ENCODE measurements at regions not wholly inside any gene's neighbourhood (a gene's known extent, or its start where the extent isn't known, plus 50 kb on each side); places are given as distances from the start of the nearest gene placed in this dataset.

DNA sequence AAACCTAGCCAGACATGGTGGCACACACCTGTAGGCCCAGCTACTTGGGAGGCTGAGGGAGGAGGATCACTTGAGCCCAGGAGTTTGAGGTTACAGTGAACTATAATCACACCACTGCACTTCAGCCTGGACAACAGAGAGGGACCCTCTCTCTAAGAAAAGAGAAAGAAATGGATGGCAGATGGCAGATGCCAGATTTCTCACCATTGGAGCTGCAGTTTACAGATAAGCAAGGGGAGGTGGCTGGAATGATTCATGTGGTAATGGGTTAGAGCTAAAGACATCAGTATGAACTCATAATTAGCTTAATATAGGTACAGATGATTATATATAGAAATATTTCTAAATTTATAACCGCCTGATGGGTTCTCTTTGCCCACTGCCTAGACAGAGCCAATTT lies 80.1 kb upstream of the IPO5 start:
- TF ChIP-seq TAF1 (IDR thresholded peaks at IDR 0.05; ENCODE audit: borderline replicate concordance, insufficient read depth, low read length) (no peak), POLR2AphosphoS5 (IDR thresholded peaks at IDR 0.05; ENCODE audit: low read depth, low read length) (no peak), FOXP2 (optimal IDR thresholded peaks at IDR 0.05; ENCODE audit: borderline replicate concordance, extremely low read depth, extremely low read length, insufficient read depth) (no peak)
- TF ChIP-seq, protein P1, sequence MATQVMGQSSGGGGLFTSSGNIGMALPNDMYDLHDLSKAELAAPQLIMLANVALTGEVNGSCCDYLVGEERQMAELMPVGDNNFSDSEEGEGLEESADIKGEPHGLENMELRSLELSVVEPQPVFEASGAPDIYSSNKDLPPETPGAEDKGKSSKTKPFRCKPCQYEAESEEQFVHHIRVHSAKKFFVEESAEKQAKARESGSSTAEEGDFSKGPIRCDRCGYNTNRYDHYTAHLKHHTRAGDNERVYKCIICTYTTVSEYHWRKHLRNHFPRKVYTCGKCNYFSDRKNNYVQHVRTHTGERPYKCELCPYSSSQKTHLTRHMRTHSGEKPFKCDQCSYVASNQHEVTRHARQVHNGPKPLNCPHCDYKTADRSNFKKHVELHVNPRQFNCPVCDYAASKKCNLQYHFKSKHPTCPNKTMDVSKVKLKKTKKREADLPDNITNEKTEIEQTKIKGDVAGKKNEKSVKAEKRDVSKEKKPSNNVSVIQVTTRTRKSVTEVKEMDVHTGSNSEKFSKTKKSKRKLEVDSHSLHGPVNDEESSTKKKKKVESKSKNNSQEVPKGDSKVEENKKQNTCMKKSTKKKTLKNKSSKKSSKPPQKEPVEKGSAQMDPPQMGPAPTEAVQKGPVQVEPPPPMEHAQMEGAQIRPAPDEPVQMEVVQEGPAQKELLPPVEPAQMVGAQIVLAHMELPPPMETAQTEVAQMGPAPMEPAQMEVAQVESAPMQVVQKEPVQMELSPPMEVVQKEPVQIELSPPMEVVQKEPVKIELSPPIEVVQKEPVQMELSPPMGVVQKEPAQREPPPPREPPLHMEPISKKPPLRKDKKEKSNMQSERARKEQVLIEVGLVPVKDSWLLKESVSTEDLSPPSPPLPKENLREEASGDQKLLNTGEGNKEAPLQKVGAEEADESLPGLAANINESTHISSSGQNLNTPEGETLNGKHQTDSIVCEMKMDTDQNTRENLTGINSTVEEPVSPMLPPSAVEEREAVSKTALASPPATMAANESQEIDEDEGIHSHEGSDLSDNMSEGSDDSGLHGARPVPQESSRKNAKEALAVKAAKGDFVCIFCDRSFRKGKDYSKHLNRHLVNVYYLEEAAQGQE (IDR thresholded peaks at IDR 0.05; ENCODE audit: insufficient read depth in 1 of 2, low read depth in 2 of 2, low read length in 2 of 2): no peak

All from PFSK-1 (cell line).